Fibroblast of lung (primary cell): ENCODE measurements at regions not wholly inside any gene's neighbourhood (a gene's known extent, or its start where the extent isn't known, plus 50 kb on each side); places are given as distances from the start of the nearest gene placed in this dataset.

Experiments used
- EZH2 ChIP-seq: IDR thresholded peaks from 2 replicates; pipeline ENCODE4 v1.5.1; 2012; ENCODE audit warnings: low read length, control low read depth, mild to moderate bottlenecking; ENCODE audit errors: missing control alignments
- TF ChIP-seq, protein P1 (sequence below), 2 donors: IDR thresholded peaks in 1 of 2; conservative IDR thresholded peaks in 1 of 2; 1 replicate in 1 of 2; 2 replicates in 1 of 2; pipeline ENCODE4 v1.5.1; 2011 to 2012; ENCODE audit warnings: low read length in 2 of 2, control low read depth in 1 of 2, inconsistent platforms in 1 of 2, low read depth in 1 of 2, mild to moderate bottlenecking in 1 of 2

DNA sequence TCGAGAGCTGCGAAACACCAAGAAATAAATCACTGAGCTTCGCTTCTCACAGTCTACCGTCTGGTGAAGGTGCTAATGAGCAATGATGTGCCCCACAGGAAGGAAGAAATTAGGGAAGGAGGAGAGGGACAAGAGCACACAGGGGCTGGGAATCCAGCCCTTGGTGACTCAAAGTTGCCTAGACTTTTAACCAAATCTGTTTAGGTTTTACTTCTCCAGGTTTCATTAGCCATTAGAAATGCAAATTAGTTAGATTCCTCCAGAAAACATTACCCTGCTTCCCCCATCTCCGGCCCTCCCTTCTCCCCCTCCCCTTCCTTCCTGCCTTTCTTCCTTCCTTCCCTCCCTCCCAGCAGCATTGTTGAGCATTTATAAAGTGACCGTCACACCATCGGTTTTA is 59.3 kb upstream of the UBE2E1 start:
- TF ChIP-seq, protein P1, sequence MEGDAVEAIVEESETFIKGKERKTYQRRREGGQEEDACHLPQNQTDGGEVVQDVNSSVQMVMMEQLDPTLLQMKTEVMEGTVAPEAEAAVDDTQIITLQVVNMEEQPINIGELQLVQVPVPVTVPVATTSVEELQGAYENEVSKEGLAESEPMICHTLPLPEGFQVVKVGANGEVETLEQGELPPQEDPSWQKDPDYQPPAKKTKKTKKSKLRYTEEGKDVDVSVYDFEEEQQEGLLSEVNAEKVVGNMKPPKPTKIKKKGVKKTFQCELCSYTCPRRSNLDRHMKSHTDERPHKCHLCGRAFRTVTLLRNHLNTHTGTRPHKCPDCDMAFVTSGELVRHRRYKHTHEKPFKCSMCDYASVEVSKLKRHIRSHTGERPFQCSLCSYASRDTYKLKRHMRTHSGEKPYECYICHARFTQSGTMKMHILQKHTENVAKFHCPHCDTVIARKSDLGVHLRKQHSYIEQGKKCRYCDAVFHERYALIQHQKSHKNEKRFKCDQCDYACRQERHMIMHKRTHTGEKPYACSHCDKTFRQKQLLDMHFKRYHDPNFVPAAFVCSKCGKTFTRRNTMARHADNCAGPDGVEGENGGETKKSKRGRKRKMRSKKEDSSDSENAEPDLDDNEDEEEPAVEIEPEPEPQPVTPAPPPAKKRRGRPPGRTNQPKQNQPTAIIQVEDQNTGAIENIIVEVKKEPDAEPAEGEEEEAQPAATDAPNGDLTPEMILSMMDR (conservative IDR thresholded peaks at IDR 0.05 in 1 of 2, IDR thresholded peaks at IDR 0.05 in 1 of 2; ENCODE audit: low read depth in 1 of 2, low read length in 2 of 2), result no peak
- TF ChIP-seq EZH2, result no peak
